H1 (cell line): ENCODE measurements at regions not wholly inside any gene's neighbourhood (a gene's known extent, or its start where the extent isn't known, plus 50 kb on each side); places are given as distances from the start of the nearest gene placed in this dataset.

Experiments used
- CTCF ChIA-PET: fragments of 300-600 bp; sonication (Branson Sonifier 250); formaldehyde crosslinking; loops from one replicate; lab custom pipeline; 2021; ENCODE audit not compliant: partially characterized antibody; lab: Charles Lee
- POLR2A ChIA-PET: fragments of 300-600 bp; sonication (Branson Sonifier 250); formaldehyde crosslinking; loops from one replicate; lab custom pipeline; 2021; ENCODE audit warnings: inconsistent platforms; ENCODE audit not compliant: partially characterized antibody; lab: Charles Lee
- DNase-seq, 2 experiments: peaks; one replicate each; pipeline versions ENCODE4 v3.0.0 to v3.0.0-alpha.2; 2010 to 2022; ENCODE audit warnings: low spot score in 2 of 2, low read depth in 1 of 2, mixed read lengths in 1 of 2
- FAIRE-seq: peaks from 2 replicates; lab custom pipeline; 2011; peaks lifted over from hg19 to GRCh38; lab: Jason Lieb, UNC
- H2AFZ ChIP-seq: 2 replicates; pipeline ENCODE4 v1.8.1; 2012; ENCODE audit warnings: low read length, inconsistent platforms
- H2AK5ac ChIP-seq: 2 replicates; pipeline ENCODE4 v1.6.1; 2013; ENCODE audit warnings: low read depth, low read length
- H2BK120ac ChIP-seq: replicated peaks from 2 replicates; pipeline ENCODE3; 2013; ENCODE audit warnings: low read depth, low read length, inconsistent platforms
- H2BK12ac ChIP-seq: 2 replicates; pipeline ENCODE4 v1.6.1; 2013; ENCODE audit warnings: low read depth, low read length
- H2BK15ac ChIP-seq: 2 replicates; pipeline ENCODE4 v1.6.1; 2013; ENCODE audit warnings: low read length
- H2BK20ac ChIP-seq: 2 replicates; pipeline ENCODE4 v1.6.1; 2013; ENCODE audit warnings: low read length
- H2BK5ac ChIP-seq: 2 replicates; pipeline ENCODE4 v1.6.1; 2013; ENCODE audit warnings: low read depth, low read length
- H3K14ac ChIP-seq: 2 replicates; pipeline ENCODE4 v1.6.1; 2013; ENCODE audit warnings: inconsistent platforms; ENCODE audit not compliant: insufficient read length
- H3K18ac ChIP-seq: 2 replicates; pipeline ENCODE4 v1.6.1; 2013; ENCODE audit warnings: low read length; ENCODE audit errors: extremely low read depth
- H3K23ac ChIP-seq: 2 replicates; pipeline ENCODE4 v1.6.1; 2013; ENCODE audit warnings: inconsistent platforms; ENCODE audit not compliant: insufficient read length
- H3K23me2 ChIP-seq: 2 replicates; pipeline ENCODE4 v1.6.1; 2013; ENCODE audit warnings: low read depth, low read length
- H3K27ac ChIP-seq: 2 replicates; pipeline ENCODE4 v1.6.1; 2011; ENCODE audit warnings: low read depth, low read length, inconsistent platforms
- H3K27me3 ChIP-seq, 4 experiments: replicated peaks in 1 of 4; 1 replicate in 1 of 4; 2 replicates in 3 of 4; pipeline versions ENCODE4 v1.6.1 to v1.8.1; 2011 to 2013; ENCODE audit warnings: low read length in 3 of 4, mild to moderate bottlenecking in 3 of 4, inconsistent platforms in 2 of 4, mixed read lengths in 2 of 4, moderate library complexity in 1 of 4; ENCODE audit not compliant: control insufficient read depth in 3 of 4, insufficient read depth in 3 of 4; ENCODE audit errors: extremely low read depth in 1 of 4
- H3K36me3 ChIP-seq, 4 experiments: 2 replicates each; pipeline versions ENCODE4 v1.6.1 to v1.8.1; 2011 to 2013; ENCODE audit warnings: mild to moderate bottlenecking in 4 of 4, low read length in 3 of 4, moderate library complexity in 2 of 4, control low read depth in 1 of 4, inconsistent platforms in 1 of 4; ENCODE audit not compliant: insufficient read depth in 4 of 4, control insufficient read depth in 2 of 4
- H3K4ac ChIP-seq: replicated peaks from 2 replicates; pipeline ENCODE3; 2013; ENCODE audit warnings: low read length, low read depth, mixed read lengths, inconsistent platforms; ENCODE audit not compliant: insufficient read length
- H3K4me1 ChIP-seq, 4 experiments: replicated peaks in 1 of 4; 1 replicate in 1 of 4; 2 replicates in 3 of 4; pipeline versions ENCODE4 v1.6.1 to v1.8.1; 2011 to 2013; ENCODE audit warnings: low read length in 3 of 4, inconsistent platforms in 2 of 4, mixed read lengths in 1 of 4; ENCODE audit not compliant: insufficient read depth in 4 of 4, control insufficient read depth in 3 of 4
- H3K4me2 ChIP-seq, 2 experiments: 2 replicates each; pipeline versions ENCODE4 v1.6.1 to v1.8.1; 2011 to 2013; ENCODE audit warnings: low read depth in 2 of 2, low read length in 2 of 2, control low read depth in 1 of 2, inconsistent platforms in 1 of 2, mild to moderate bottlenecking in 1 of 2; ENCODE audit not compliant: insufficient read depth in 1 of 2
- H3K4me3 ChIP-seq, 4 experiments: fragments of 200-600, 300-600 bp in 1 of 4; sonication (generic), shearing (Covaris generic), sonication (Bioruptor Twin) in 1 of 4; 2 replicates each; pipeline versions ENCODE4 v1.5.1 to v1.8.1; 2011 to 2016; ENCODE audit warnings: low read length in 4 of 4, low read depth in 3 of 4, control low read depth in 2 of 4, inconsistent platforms in 2 of 4, mild to moderate bottlenecking in 2 of 4, mixed read lengths in 1 of 4, moderate library complexity in 1 of 4; ENCODE audit not compliant: insufficient read depth in 2 of 4; ENCODE audit errors: extremely low read depth in 1 of 4
- H3K56ac ChIP-seq: replicated peaks from 2 replicates; pipeline ENCODE3; 2013; ENCODE audit warnings: low read depth, mild to moderate bottlenecking, mixed read lengths, low read length, inconsistent platforms; ENCODE audit not compliant: insufficient read length
- H3K79me1 ChIP-seq: 2 replicates; pipeline ENCODE4 v1.6.1; 2013; ENCODE audit warnings: low read depth, low read length, control low read depth
- H3K79me2 ChIP-seq, 2 experiments: 2 replicates each; pipeline versions ENCODE4 v1.6.1 to v1.8.1; 2012 to 2013; ENCODE audit warnings: low read length in 2 of 2, mild to moderate bottlenecking in 2 of 2, inconsistent platforms in 1 of 2; ENCODE audit not compliant: insufficient read depth in 2 of 2, control insufficient read depth in 1 of 2
- H3K9ac ChIP-seq, 4 experiments: replicated peaks in 1 of 4; 1 replicate in 1 of 4; 2 replicates in 3 of 4; pipeline versions ENCODE4 v1.6.1 to v1.8.1; 2011 to 2013; ENCODE audit warnings: low read depth in 3 of 4, low read length in 3 of 4, control low read depth in 2 of 4, mild to moderate bottlenecking in 2 of 4, moderate library complexity in 2 of 4, inconsistent platforms in 1 of 4; ENCODE audit errors: extremely low read depth in 1 of 4
- H3K9me3 ChIP-seq, 2 experiments: 2 replicates each; pipeline versions ENCODE4 v1.6.1 to v1.8.1; 2012 to 2013; ENCODE audit warnings: mild to moderate bottlenecking in 2 of 2, moderate library complexity in 2 of 2, control low read depth in 1 of 2, inconsistent platforms in 1 of 2, low read depth in 1 of 2, low read length in 1 of 2, mixed read lengths in 1 of 2; ENCODE audit not compliant: insufficient read depth in 2 of 2
- H4K20me1 ChIP-seq, 2 experiments: replicated peaks in 1 of 2; 2 replicates each; pipeline versions ENCODE3 to v1.8.1; 2011 to 2013; ENCODE audit warnings: inconsistent platforms in 2 of 2, low read length in 2 of 2, mild to moderate bottlenecking in 1 of 2; ENCODE audit not compliant: insufficient read depth in 2 of 2, control insufficient read depth in 1 of 2
- H4K5ac ChIP-seq: 2 replicates; pipeline ENCODE4 v1.6.1; 2013; ENCODE audit warnings: low read length, low read depth, mixed read lengths, inconsistent platforms; ENCODE audit not compliant: insufficient read length
- H4K8ac ChIP-seq: 2 replicates; pipeline ENCODE4 v1.8.0; 2013; ENCODE audit warnings: mild to moderate bottlenecking, moderate library complexity, low read length, inconsistent platforms; ENCODE audit not compliant: insufficient read depth; ENCODE audit errors: extremely low read depth
- H4K91ac ChIP-seq: replicated peaks from 2 replicates; pipeline ENCODE3; 2013; ENCODE audit warnings: low read length, mixed read lengths, inconsistent platforms; ENCODE audit not compliant: insufficient read length
- BRCA1 ChIP-seq: IDR thresholded peaks from 2 replicates; pipeline ENCODE4 v1.6.1; 2012; ENCODE audit warnings: low read depth, low read length, improper control_type of control experiment
- CBX5 ChIP-seq: fragments of 300-800, 300-1000 bp; sonication (generic); IDR thresholded peaks from 2 replicates; pipeline ENCODE4 v1.7.1; 2016; ENCODE audit warnings: antibody characterized with exemption, low read length, low read depth
- CTBP2 ChIP-seq: IDR thresholded peaks from 2 replicates; pipeline ENCODE4 v1.7.0; 2011; ENCODE audit warnings: borderline replicate concordance, mild to moderate bottlenecking, moderate library complexity, mixed read lengths, low read length; ENCODE audit not compliant: insufficient read depth, insufficient read length
- KDM1A ChIP-seq: fragments of 200-600, 300-600 bp; sonication (generic); IDR thresholded peaks from 2 replicates; pipeline ENCODE4 v1.7.1; 2016; ENCODE audit warnings: mild to moderate bottlenecking, low read length, borderline replicate concordance
- POLR2A ChIP-seq, 2 experiments: IDR thresholded peaks; 1 replicate in 1 of 2; 2 replicates in 1 of 2; pipeline ENCODE4 v1.6.1; 2011; ENCODE audit warnings: low read depth in 2 of 2, low read length in 2 of 2, mild to moderate bottlenecking in 2 of 2; ENCODE audit errors: control extremely low read depth in 1 of 2
- WGBS, 2 experiments: shearing (Covaris generic) in 1 of 2; methylation state at CpG; one replicate each; pipeline versions ENCODE4 v1.1.6 to v1.1.7; 2013 to 2015; ENCODE audit warnings: low lambda C conversion rate in 2 of 2, mixed read lengths in 2 of 2, inconsistent platforms in 1 of 2, low coverage in 1 of 2, missing lambda C conversion rate in 1 of 2; ENCODE audit not compliant: insufficient replicate concordance in 2 of 2, insufficient coverage in 1 of 2, insufficient read length in 1 of 2; ENCODE audit errors: extremely low coverage in 1 of 2, missing lambda C conversion rate in 1 of 2; 5-methylcytosine and 5-hydroxymethylcytosine counted together

GRCh38 chr2:78601113-78601512 lies 424.4 kb upstream of the REG3G start:
- Histone ChIP-seq H3K27ac (no peak overlapping the region), H4K5ac (no peak overlapping the region), H2BK15ac (no peak overlapping the region), H3K56ac (no peak overlapping the region), H3K14ac (no peak overlapping the region), H2BK12ac (no peak overlapping the region), H2AK5ac (no peak overlapping the region), H3K4me1 (0 out of 7 replicates have a peak, but pooled peaks cover 0 to 2% (median 0%) of the 10 kb centered on the region in 4 experiments), H3K36me3 (no peaks in the 10 kb centered on the region), H2BK20ac (no peak overlapping the region), H4K91ac (no peak overlapping the region), H2BK120ac (no peak overlapping the region), H2BK5ac (no peak overlapping the region), H3K79me2 (no peaks in the 10 kb centered on the region), H3K4me2 (no peak overlapping the region), H4K20me1 (no peaks in the 10 kb centered on the region), H3K4ac (no peak overlapping the region), H3K9me3 (no peaks in the 10 kb centered on the region), H2AFZ (no peak overlapping the region)
- FAIRE-seq (no peak), DNase-seq (no peak)
- WGBS, 2 experiments, result 81% methylated on average over 1 of the region's 1 CpG; no CpG with 5 or more reads in 1 of the 2 experiments
- POLR2A ChIA-PET, result interaction anchor here (0.5 kb wide), 1 partner anchor 16 kb away, joined by 3 read pairs; no protein-coding TSS in a partner anchor
- no peak for TF ChIP-seq CTBP2
- no peak for TF ChIP-seq BRCA1
- no peak for TF ChIP-seq POLR2A (IDR thresholded peaks at IDR 0.05; ENCODE audit: control extremely low read depth in 1 of 2, low read depth in 2 of 2, low read length in 2 of 2)
- TF ChIP-seq CBX5, result no peak
- no peak for TF ChIP-seq KDM1A
- TF ChIP-seq, all 59 proteins: peak for 0
- Histone ChIP-seq H3K27me3 (no peaks in the 10 kb centered on the region), H3K23me2 (no peaks in the 10 kb centered on the region), H3K23ac (no peak overlapping the region), H3K79me1 (no peaks in the 10 kb centered on the region), H3K4me3 (no peak overlapping the region), H3K18ac (no peak overlapping the region), H4K8ac (no peak overlapping the region), H3K9ac (no peak overlapping the region)
- CTCF ChIA-PET, result no interaction called here
